GM21515 (cell line): ENCODE measurements at regions not wholly inside any gene's neighbourhood (a gene's known extent, or its start where the extent isn't known, plus 50 kb on each side); places are given as distances from the start of the nearest gene placed in this dataset.

Experiments
- ATAC-seq: cut with Tn5 transposase; IDR thresholded peaks from one replicate; pipeline ENCODE4 v1.9.1; 2021; ENCODE audit not compliant: unreplicated experiment

GRCh38 chr21:15514073-15514946 lies 215.5 kb upstream of the USP25 start:
- peak; percentile 99 for ATAC-seq

- no peak for ATAC-seq
Measured at GRCh38 chr21:15515908-15516307, 213.9 kb upstream of the USP25 start.

GRCh38 chr21:15517394-15517793 lies 212.4 kb upstream of the USP25 start:
- ATAC-seq: no peak

GRCh38 chr21:15520811-15521643 lies 208.8 kb upstream of the USP25 start:
- ATAC-seq: no peak

GRCh38 chr21:15521644-15522001 lies 208.2 kb upstream of the USP25 start:
- ATAC-seq: no peak

GRCh38 chr21:15522148-15522547 lies 207.6 kb upstream of the USP25 start:
- no peak for ATAC-seq

- ATAC-seq: no peak
Measured at GRCh38 chr21:15524855-15525254, 204.9 kb upstream of the USP25 start.

GRCh38 chr21:15526798-15527197 lies 203.0 kb upstream of the USP25 start:
- ATAC-seq: no peak

GRCh38 chr21:15528346-15528745 lies 201.4 kb upstream of the USP25 start:
- ATAC-seq: no peak

GRCh38 chr21:15531986-15532385 lies 197.8 kb upstream of the USP25 start:
- ATAC-seq: no peak

GRCh38 chr21:15533618-15534017 lies 196.2 kb upstream of the USP25 start:
- ATAC-seq: no peak

GRCh38 chr21:15534450-15534886 lies 195.3 kb upstream of the USP25 start:
- no peak for ATAC-seq

- ATAC-seq: no peak
Measured at GRCh38 chr21:15539376-15539775, 190.4 kb upstream of the USP25 start.

- no peak for ATAC-seq
Measured at GRCh38 chr21:15543473-15543872, 186.3 kb upstream of the USP25 start.

GRCh38 chr21:15549671-15550070 lies 180.1 kb upstream of the USP25 start:
- ATAC-seq: no peak

GRCh38 chr21:15552914-15553494 lies 176.8 kb upstream of the USP25 start:
- no peak for ATAC-seq

GRCh38 chr21:15557925-15558324 lies 171.9 kb upstream of the USP25 start:
- no peak for ATAC-seq

- ATAC-seq: no peak
Measured at GRCh38 chr21:15558884-15559283, 170.9 kb upstream of the USP25 start.

GRCh38 chr21:15559660-15560059 lies 170.1 kb upstream of the USP25 start:
- no peak for ATAC-seq

GRCh38 chr21:15560383-15561056 lies 169.3 kb upstream of the USP25 start:
- no peak for ATAC-seq

GRCh38 chr21:15562748-15563147 lies 167.0 kb upstream of the USP25 start:
- no peak for ATAC-seq
